Left hindlimb (tissue), 1 donor: ENCODE measurements at regions not wholly inside any gene's neighbourhood (a gene's known extent, or its start where the extent isn't known, plus 50 kb on each side); places are given as distances from the start of the nearest gene placed in this dataset.

Source experiments
- DNase-seq: peaks from one replicate; pipeline ENCODE4 v3.0.0-alpha.2; 2018

GRCh38 chr2:12063210-12063609 lies 316.8 kb downstream of the LPIN1 start:
- no peak for DNase-seq

DNA sequence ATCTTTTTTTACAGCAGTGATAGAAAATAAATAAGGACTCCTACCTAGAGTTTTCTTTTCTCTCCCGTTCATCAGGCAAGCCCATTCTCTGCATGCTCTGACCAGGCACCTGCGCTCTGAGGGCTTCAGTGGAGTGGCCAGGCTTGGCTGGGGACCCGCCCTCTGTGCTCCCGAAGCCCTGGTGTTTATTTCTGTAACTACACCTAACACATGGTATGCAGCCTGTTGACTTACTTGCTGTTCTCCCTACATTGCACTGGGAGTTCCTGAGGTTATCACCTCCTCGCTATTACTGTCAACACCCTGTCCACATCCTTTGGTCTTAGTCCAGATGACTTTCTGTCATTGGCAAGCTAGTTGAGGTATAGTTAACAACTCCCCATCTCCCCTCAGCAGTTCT lies 317.7 kb downstream of the LPIN1 start:
- DNase-seq = no peak

DNA sequence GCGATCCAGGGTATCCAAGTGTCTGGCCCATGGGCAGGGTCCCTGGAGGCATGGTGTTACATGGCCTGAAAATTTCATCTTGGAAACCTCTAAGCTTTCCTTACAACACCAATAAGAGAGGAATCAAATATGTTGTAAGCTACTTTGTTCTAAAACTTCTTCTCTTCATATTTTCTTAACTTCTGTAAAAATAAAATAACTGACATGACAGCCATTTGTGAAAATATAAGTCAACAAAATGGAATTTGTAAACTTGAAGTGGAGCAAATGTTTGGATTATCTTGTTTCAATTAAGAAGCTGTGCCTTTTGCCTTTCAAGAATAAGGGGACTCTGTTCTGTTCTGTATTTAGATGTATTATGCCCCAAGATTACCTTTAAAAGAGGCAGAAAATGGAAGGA lies 319.7 kb downstream of the LPIN1 start:
- no peak for DNase-seq

- DNase-seq = no peak
Observed at GRCh38 chr2:12066986-12067385, 320.6 kb downstream of the LPIN1 start.

DNA sequence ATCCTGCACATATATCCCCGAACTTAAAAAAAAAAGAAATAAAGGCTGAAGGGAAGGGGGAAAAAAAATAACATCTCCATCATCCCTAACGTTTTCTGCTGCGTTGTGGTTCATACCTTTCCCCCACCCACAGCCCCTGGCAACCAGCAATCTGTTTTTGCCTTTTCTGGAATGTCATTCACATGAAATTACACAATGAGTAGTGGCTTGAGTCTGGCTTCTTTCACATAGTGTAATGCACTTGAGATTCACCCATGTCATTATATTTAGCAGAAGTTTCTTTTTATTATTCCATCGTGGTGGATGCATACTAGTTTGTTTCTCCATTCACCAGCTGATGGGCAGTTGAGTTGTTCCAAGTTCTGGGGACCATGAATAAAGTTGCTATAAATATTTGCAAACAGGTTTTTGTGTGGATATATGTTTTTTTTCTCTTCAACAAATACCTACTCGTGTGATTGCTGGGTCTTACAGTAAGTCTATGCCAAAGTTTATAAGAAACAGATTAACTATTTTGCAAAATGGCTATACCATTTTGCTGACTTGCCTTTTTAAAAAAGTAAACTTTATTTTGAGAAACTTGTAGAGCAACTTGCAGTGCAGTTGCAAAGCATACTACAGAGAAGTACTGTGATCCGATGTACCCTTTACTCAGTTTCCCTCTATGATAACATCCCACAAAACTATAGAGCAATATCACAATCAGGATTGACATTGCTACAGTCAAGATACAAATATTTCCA lies 322.5 kb downstream of the LPIN1 start:
- no peak for DNase-seq

GRCh38 chr2:12070153-12070552 lies 323.7 kb downstream of the LPIN1 start:
- DNase-seq = no peak

DNA sequence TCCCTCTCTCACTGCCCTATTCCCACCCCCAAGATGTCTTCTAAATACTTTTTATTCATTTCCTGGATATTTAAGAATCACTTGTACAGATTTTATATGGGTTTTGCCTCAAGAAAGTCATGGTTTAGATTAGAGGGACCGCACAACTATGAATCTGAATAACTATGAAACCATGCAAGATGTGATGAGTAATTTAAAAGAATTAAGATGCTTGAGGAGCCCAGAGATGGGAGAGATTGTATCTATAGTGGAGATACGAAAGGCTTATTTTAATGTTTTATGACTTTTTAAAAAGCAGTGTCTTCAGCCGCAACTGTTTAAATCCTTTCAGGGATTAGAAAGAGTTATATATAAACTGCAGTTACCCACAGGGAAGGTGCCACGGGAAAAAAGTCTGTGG lies 324.1 kb downstream of the LPIN1 start:
- no peak for DNase-seq

GRCh38 chr2:12071318-12071717 lies 324.9 kb downstream of the LPIN1 start:
- no peak for DNase-seq

DNA sequence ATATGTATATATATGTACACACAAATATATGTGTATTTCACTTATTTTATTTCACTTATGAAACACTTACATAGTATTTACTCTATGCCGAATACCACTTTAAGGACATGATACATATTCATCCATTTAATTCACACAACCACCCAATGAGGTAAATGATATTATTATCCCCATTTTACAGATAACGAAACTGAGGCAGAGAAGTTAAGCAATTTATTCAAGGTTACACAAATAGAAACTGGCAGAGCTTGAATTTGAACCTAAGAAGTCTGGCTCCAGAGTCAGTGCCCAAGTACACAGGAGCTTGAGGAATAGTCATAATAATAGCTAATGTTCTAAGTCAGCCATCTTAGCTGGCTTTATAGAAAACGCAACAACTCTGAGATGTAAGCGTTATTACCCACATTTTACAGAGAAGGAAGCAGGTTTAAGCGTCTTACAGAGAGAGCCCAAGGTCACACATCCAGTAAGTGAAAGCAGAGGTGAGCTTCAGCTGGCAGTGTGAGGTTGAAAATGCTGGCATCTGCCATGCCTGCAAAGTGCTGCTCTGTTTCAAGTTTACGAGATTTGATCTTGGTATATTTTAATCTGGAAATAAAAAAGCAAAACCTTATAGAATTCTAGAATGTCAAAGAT lies 326.9 kb downstream of the LPIN1 start:
- no peak for DNase-seq

DNA sequence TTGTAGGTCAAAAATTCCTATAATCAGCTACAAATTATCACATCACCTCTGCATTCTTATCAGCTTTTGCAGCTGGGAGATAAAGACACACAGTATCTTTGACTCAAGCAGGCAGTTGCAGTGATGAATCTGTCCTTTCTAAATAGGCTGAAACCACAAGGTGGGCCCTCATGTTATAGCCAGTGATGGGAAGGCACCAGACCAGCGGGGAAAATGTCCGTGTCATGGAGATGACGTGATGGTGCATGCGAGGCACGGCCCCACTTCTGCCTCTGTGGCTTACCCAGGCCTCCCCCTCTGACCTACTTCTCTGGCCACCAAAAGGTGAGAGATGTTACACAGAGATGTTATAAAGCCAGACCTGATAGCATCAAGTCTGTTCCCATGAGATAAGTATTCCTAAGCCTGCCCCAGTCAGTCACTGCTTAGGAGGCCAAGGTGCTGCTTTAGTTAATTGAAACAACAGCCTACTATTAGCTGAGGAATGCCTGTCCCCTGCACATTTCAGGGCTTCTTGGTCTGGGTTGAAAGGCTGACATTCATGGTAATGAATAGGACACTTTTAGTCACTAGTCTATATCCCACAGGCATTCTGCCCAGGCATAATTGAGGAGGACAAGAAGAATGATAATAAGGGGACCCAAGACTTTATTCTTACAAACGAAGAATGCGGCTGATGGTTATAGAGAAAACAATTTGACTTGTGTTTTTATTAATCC lies 327.9 kb downstream of the LPIN1 start:
- DNase-seq = no peak

DNA sequence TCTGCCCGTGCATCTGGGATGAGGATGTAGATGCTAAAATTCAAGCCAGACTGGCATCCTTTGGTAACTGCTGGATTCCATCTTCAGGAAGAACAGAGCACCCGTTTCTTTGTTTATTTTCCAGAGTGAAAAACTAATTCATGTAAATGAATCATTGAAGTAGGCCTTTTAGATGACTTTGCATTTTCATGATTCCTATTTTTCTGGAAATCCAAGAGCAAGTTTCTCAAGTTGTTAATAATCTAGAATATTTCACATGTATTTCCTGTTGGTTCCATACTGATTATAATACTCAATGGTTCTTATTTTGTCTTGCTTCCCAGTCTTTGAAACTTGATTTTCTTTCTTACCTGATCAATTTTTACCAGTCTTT lies 328.4 kb downstream of the LPIN1 start:
- no peak for DNase-seq

GRCh38 chr2:12075603-12076002 lies 329.2 kb downstream of the LPIN1 start:
- DNase-seq = no peak

DNA sequence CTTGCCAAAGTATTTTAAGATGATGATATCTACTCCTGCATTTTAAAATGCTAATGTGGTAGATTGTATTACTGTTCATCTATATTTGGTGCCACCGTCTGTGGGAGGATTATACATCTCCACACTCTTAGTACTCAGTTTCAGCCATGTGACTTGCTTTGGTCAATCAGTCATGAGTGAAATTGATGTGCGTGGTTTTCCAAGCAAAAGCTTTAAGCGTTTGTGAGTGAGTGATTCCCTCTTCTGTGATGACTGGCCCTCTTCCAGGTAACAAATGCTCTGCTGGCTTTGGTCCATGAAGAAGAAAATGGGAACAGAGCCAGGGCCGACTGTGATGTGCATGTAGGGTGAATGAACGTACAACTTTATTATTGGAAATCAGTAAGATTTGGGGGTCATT lies 330.4 kb downstream of the LPIN1 start:
- DNase-seq = peak; percentile 39

DNA sequence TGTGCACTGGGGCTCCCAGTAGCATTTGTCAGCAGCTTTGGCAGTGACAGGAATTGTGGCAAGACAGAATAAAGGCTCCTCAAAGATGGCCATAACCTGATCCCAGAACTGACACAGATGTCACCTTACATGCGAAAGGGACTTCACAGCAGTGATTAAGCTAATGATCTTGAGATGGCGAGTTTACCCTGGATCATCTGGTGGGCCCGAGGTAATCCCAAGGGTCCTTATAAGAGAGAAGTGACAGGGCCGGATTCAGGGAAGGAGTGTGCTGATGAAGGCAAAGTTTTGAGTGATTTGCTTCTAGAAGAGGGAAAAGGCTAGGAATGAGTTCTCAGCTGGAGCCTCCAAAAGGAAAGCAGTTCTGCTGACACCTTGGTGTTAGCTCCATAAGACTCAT lies 333.9 kb downstream of the LPIN1 start:
- no peak for DNase-seq

DNA sequence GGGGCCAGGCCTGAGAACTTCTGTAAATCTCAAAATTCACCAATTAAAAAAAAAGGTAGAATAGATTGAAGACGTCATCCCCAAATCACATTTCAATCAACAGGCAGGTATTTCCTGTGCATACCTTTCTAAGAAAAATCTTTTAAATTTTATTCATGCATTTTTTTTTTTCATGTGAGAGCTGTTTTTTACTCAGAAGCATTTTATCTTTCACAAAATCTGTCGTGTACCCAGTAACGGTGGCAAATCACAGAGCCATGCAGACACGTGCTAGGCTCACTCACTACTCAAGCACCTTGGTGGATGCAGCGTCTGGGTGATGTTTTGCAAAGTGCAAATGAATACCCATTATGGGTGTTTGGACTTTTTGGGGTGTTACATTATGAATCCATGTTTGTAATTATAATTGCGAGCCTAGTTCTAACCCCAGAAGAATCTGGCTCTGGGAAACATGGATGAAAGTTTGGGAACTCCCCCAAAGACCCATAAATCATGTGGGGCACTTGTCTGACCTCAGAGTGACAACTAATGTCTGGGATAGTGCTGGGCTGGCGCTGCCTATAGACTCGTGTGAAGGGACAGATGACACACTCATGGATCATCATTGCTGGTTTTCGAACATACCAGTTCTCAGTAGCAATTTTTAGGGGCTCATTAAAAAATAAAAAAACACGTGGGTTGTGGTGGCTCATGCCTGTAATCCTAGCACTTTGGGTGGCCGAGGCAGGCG lies 335.2 kb downstream of the LPIN1 start:
- DNase-seq = no peak

DNA sequence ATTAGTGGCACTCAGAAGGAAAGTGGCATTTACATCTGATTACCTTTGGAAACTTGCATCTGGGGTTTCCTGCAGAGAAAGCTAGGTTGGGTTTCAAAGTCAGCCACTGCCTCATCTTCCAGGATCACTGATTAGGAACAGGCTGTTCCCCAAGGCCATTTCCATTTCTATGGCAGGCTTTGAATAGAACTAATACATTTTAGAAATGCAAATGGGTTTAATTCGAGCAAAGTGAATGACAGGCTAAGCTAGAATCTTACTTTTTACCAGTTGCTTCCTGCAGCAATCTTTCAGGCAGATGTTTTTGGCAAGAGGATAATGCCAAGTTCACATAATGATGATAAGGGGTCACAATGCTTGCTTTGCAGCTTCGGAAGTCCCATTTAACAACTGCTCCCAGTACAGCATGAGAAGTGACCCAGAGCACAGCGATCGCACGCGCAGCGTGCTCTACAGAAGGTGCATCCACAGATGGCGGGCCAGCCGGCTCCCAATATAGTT lies 336.7 kb downstream of the LPIN1 start:
- DNase-seq = no peak

- DNase-seq = peak; percentile 36
Observed at GRCh38 chr2:12083713-12084419, 337.4 kb downstream of the LPIN1 start.

DNA sequence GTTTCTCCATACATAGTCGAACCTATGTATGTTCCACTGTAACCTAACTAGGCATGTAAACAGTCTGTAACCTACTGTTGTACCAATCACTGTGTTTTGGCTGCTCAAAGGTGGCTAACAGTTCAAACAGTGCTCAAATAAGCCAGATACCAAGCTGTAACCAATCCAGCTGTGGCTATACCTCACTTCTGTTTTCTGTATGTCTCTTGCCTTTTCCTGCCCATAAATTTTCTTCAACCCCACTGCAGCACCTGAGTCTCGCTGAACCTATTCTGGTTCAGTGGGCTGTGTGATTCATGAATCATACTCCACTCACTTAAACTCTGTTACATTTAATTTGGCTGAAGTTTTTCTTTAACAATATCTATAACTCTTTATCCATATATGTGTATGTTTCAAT lies 340.7 kb downstream of the LPIN1 start:
- DNase-seq = no peak

DNA sequence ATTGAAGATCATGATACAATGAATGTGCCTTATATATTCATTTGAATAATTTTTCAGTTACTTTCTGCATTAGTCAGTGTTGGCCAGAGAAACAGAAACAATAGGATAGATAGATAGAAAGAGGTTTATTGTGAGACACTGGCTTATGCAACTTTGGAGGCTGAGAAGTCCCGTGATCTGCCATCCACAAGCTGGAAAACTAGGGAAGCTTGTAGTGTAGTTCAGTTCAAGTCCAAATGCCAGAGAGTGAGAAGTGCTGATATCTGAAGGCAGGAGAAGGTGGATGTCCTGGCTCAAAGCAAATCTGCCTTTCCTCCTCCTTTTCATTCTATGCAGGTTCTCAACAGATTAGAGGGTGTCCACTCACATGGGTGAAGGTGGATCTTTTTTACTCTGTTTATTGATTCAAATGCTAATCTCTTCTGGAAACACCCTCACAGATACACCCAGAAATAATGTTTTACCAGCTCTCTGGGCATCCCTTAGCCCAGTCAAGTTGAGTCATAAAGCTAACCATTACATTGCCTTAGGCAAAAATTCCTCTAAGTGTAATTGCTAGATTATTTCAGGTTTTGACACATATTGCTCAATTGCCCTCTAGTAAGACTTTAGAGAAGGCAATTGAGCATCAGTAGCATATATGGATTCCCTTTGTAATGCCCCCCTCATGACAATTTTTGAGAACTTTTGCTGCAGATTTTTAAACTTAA lies 341.4 kb downstream of the LPIN1 start:
- no peak for DNase-seq

DNA sequence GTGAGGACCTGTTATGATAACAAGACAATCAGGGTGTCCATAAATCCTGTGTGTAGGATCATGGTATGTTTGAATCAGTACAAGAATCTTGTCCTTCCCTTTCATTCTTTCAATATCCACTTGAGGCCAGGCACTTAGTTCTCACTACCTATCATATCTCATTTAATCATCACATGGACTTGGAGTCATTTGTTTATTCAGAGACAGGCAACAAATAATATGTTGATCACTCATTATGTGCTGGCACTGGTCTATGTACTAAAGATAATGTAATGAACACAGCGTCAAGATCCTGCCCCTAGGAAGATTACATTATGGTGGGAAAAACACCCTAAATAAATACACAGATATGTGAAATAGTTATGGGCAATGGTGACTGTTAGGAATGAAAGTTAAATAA lies 342.6 kb downstream of the LPIN1 start:
- DNase-seq = no peak

GRCh38 chr2:12089496-12089895 lies 343.1 kb downstream of the LPIN1 start:
- DNase-seq = no peak

GRCh38 chr2:12090072-12090471 lies 343.6 kb downstream of the LPIN1 start:
- no peak for DNase-seq
